GM12875 (cell line): ENCODE measurements at regions not wholly inside any gene's neighbourhood (a gene's known extent, or its start where the extent isn't known, plus 50 kb on each side); places are given as distances from the start of the nearest gene placed in this dataset.

Experiments
- H3K4me3 ChIP-seq: one replicate; pipeline ENCODE4 v1.5.1; 2011; ENCODE audit warnings: low read depth, low read length, control low read depth
- CTCF ChIP-seq: IDR thresholded peaks from 2 replicates; pipeline ENCODE4 v1.5.1; 2011; ENCODE audit warnings: low read depth, mild to moderate bottlenecking, control low read depth, inconsistent platforms, low read length, moderate library complexity, borderline replicate concordance; ENCODE audit not compliant: insufficient read depth

DNA sequence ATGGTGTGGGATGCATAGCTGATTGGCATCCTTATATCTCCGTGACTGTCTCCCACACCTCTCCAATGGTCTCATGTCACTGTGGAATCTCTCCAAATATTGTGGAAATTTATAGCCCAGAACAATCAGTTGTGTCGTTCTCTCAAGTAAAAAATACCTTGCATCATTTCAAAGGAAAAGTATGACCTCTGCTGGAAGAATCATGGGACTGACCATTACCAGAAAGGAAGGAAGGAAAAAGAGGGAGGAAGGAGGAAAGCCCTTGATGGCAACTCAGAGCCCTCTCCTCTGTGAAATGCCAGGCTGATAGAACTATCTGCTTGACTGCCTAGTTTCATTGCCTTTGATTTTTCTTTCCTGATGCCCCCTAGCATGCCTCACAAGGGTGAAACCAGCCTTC, 76.3 kb downstream of the FOXI2 start:
- no peak overlapping the region for H3K4me3 ChIP-seq
- TF ChIP-seq CTCF, result no peak

DNA sequence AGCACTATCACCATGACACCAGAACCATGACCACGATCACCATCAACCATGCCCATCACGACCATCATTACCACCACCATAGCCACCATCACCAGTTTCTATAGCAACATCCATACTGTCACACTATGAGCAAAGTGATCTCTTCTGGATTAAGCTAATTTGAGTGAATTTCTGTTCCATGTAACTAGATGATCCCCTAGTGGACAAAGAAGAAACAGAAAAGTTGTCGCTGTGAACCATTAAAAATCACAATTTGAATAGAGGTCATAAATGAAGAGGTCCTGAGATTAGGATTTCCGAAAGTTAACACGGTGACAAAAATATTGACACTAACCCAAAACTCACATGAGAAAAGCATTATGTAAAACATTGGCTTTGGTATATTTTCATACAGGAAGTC, 77.6 kb downstream of the CLRN3 start:
- H3K4me3 ChIP-seq, result no peak overlapping the region
- 0 out of 2 replicates have a peak, but pooled peaks have one; percentile 3 for TF ChIP-seq CTCF

DNA sequence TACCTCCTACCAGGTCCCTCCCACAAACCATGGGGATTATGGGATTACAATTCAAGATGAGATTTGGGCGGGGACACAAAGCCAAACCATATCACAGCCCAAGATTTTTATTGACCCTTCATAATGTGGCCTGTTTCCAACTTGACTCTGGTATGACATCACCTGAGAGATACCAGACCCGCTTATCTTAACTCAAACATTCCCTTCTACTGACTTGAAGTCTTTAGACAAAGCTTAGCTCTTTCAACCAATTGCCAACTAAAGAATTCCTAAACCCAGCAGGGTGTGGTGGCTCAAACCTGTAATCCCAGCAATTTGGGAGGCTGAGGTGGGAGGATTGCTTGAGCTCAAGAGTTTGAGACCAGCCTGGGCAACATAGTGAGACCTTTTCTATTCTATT, 67.9 kb downstream of the CLRN3 start:
- TF ChIP-seq CTCF, result no peak
- no peak overlapping the region for H3K4me3 ChIP-seq

GRCh38 chr10:127826154-127826725, 66.5 kb downstream of the CLRN3 start:
- no peak overlapping the region for H3K4me3 ChIP-seq
- no peak for TF ChIP-seq CTCF

- TF ChIP-seq CTCF, result no peak
- no peak overlapping the region for H3K4me3 ChIP-seq
Measured at GRCh38 chr10:127827354-127828140, 65.2 kb downstream of the CLRN3 start.
